Raji (cell line): ENCODE measurements at regions not wholly inside any gene's neighbourhood (a gene's known extent, or its start where the extent isn't known, plus 50 kb on each side); places are given as distances from the start of the nearest gene placed in this dataset.
A peak's percentile ranks its signal among the peaks of the same experiment; 100 is the strongest.

Experiments used
- POLR2A ChIP-seq: IDR thresholded peaks from 2 replicates; pipeline ENCODE4 v1.6.1; 2011; ENCODE audit warnings: low read depth, low read length, control low read depth; ENCODE audit not compliant: insufficient read depth

DNA sequence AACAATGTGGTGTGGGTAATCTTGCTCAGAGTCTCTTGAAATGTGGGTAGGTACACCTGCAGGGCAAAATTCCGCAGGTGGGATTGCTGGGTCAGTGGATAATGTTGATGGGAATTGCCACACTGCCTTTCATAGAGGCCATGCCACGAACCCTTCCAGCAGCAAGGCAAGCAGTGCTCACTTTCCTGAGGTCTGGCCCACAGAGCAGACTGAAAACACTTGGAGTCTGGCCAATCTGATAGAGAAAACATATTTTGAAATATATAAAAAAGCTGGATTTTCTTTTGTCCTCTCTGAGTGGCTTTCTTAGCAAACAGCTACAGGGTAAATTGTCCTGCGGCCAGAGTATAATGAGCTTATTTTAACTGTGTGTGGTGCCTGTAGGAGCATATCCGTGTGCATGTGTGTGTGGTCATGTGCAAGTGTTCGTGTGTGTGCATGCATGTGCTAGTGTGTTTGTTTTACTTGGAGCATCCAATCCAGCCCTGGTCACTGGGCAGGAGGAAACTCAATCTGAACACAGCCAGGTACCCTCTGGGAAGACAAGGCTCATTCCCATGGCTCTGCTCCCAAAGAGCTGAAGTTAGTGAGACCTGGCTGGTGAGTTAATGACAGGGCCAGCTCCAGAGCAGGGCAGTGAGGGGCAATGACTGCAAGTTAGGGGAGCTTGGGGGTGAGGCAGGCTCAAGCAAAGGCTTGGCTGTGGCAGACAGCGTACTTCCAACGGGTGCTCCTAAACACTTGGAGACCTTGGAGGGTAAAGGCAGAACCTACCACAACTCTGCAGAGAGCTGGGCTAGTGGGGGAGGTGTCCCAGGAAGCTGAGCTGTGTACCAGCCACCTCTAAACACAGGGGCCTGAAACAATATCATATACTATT, 91.3 kb downstream of the PLXNA1 start:
- TF ChIP-seq POLR2A = no peak

GRCh38 chr3:127074900-127075360, 92.0 kb downstream of the PLXNA1 start:
- 0 out of 2 replicates have a peak, but pooled peaks have one; percentile 32 for TF ChIP-seq POLR2A

DNA sequence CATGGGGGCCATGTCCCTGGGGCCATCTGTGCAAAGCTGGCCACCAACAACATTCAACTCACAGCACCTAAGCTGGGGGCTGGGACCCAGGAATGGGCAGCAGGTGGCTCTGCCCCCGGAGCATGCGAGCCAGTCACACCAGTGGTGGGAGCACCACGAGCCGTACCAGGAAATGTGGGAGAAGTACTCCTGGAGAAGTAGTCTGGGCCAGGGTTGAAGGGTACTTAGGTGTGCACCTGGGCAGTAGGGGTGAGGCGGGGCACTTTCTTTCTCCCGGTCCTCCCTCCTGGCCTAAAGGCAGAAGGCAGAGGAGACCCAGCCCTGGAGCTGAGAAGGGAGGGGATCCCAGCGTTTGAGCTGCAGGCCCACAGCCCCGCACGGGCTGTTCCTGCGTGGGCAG, 94.2 kb downstream of the PLXNA1 start:
- no peak for TF ChIP-seq POLR2A

DNA sequence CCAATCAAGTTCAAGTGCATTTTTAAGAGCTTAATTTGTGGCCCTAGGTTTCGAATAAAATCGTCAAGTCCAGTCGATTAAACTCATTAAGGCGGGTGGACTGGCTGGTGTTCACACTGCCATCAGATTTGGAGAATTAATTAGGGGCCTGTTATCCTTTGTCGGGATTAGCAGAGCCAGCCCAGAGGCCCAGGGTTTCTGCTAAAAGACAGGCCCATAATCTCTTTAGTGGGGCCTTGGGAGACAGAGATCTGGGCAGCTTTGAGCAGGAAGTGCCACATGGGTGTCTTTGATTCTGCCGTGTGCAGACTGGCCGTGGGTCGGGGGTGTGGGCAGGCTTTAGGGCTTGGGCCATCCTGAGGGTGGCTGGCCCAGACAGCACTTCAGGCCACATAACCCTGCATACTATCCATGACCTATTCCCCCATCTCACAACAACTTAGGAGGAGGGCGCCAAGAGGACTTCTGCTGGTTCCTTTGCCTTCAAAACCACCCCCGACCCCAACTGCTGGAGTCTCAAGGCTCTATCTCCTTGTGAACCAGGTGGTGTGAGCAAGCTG, 94.7 kb downstream of the PLXNA1 start:
- TF ChIP-seq POLR2A = no peak

DNA sequence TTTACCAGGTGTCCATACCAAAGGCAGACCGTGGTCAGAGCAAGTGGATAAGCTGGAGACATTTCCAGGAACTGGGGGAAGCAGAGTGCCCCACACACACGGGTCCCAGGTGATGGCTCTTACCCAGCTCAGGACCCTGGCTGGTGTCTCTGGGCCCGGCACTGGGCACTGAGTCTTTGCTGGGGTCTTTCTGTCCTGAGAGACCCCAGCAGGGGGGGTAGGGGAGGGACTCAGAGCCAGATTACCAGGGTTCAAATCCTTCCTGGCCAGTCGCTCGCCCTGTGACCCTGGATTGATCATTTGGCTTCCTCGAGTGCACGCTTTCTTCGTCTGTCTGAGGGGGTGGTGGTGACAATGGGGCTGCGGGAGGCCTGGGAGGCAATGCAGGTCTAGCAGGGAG, 95.7 kb downstream of the PLXNA1 start:
- TF ChIP-seq POLR2A = no peak

DNA sequence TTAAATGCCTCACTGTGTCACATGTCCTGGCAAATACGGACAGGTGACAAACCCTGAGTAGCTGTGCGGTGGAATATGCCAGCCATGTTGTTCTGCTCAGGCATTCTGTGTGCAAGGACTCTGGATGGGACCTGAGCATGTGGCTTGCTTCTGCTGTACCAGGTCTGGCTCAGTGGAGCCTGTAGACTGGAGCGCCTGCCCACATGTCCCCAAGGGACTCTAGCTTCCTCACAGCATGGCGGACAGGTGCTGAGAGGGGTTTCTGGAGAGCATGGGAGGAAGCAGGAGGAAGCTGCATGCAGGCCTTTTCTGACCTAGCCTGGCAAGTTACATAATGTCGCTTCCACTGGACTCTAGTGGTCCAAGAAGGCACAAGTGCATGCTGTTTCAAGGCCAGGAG, 96.3 kb downstream of the PLXNA1 start:
- no peak for TF ChIP-seq POLR2A

DNA sequence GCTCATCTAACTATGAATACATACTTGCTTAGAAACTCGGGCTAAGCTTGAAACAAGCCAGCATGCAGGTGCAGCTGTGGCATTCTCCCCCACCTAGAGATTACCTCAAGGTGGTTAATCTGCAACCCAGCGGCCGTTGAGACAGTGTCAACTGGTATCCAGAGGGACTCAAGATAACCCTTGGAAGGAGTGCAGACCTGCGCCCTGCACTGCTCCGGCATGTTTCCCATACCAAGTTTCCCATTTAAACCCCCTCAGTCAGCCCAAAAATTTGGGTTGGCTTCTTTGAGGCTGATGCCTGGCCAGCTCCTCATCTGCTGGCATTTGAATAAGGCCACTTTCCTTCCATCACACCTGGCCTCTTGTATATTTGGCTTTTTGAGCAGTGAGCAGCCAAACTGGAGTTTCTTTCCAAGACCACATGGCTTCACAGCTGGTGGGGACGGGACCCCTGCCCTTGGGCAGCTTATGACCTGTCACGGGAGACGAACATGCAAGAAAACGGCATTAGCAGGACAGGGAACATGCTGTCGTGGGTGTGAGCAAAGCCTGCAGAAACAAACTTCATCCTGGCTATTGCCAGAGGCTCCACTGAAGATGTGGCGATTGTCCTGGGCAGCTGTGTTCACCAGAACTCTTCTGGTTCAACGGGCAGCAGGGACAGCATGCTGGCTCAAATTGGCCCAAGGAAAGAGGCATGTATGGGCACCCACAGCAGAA, 98.2 kb downstream of the PLXNA1 start:
- TF ChIP-seq POLR2A = no peak

- TF ChIP-seq POLR2A = no peak
These were observed 99.2 kb downstream of the PLXNA1 start for GRCh38 chr3:127082066-127082465.

DNA sequence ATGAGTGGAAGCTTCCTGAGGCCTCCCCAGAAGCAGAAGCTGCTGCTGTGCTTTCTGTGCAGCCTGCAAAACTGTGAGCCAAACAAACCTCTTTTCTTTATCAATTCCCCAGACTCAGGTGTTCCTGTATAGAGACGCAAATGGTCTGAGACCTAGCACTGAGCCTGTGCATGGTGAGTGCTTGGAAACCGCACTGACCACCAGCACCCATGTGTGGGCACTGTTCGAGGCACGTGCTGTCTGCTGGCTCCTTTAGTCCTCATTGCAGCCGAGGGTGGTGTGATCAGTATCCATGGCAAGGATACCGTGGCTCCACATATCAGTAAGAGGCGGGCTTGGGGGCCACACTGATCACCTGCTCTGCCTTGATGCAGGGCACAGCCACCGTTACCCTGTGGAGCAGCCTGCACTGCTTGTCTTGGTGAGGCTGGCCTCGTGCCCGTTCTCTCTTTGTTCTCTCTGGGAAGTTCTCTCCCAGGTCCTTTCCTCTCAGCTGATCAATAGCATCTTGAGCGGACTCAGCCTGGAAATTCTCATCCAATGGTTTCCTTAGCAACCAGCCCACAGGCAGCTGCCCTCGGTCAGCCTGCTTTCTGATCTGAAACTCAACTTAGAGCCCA, 101.0 kb downstream of the PLXNA1 start:
- TF ChIP-seq POLR2A = no peak

GRCh38 chr3:127084401-127084990, 101.6 kb downstream of the PLXNA1 start:
- no peak for TF ChIP-seq POLR2A

- no peak for TF ChIP-seq POLR2A
These were observed 102.7 kb downstream of the PLXNA1 start for GRCh38 chr3:127085576-127085975.

DNA sequence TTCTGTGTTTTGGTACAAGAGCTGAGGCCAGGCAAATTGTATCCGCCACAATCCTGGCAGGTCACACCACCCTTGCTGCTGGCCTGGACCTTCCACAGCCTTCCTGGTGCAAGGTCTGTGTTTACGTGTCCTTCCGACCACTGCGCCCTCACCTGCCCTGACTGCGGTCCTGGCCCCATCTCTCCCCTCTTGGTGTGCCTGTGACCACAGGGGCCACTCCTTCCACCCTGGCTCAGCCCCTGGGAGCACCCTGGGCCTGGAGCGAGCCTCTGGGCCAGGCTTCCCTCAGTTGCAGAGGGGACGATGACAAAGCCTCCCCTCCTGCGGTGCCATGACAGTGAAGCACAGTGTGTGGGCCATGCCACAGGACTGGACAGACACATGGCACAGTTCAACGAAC, 104.5 kb downstream of the PLXNA1 start:
- TF ChIP-seq POLR2A = no peak

- no peak for TF ChIP-seq POLR2A
These were observed 104.2 kb upstream of the PRR23E start for GRCh38 chr3:127088511-127089351.

DNA sequence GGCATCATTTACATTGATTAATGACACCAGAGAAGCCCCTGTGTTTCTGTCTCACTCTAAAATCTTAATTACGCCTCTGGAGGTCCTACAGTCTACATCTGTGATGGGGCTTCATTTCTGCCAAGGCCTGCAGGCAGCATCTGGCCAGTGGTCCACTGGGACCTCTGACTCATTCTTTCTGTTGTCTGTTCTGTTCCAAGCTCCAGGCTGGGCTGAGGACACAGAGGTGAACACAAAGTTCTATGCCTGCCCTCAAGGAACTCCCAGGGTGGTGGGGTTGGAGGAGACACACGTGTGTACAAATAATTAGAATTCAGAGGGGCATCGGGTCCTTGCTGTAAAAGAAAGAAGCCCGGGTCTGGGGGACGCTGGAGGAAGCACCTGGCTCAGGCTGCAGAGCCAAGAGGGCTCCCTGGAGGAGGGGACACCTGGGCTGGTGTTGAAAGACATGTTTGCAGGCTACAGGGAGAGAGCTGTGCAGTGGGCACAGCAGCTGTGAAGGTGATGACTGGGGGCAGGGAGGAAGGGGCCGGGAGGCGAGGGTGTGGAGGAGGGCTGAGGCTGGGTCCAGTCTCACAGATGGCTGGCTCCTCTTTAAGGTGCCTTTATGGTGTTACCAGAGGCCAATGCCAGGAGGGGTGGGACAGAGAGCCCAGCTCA, 103.3 kb upstream of the PRR23E start:
- no peak for TF ChIP-seq POLR2A
